Esophagus squamous epithelium (tissue), 4 donors: ENCODE measurements at regions not wholly inside any gene's neighbourhood (a gene's known extent, or its start where the extent isn't known, plus 50 kb on each side); places are given as distances from the start of the nearest gene placed in this dataset.
"Not testable (repeated sequence)": the region's sequence is repeated elsewhere in the genome, so short reads cannot be mapped to it uniquely, and the experiment has no call there.

Experiments
- POLR2A ChIP-seq, 4 donors: fragments of 450-650 bp; IDR thresholded peaks; one replicate each; pipeline ENCODE4 v1.6.1; 2017; ENCODE audit warnings: antibody characterized with exemption in 4 of 4, mild to moderate bottlenecking in 4 of 4, moderate library complexity in 3 of 4
- TF ChIP-seq, protein P1 (sequence below), 6 experiments: fragments of 450-650 bp in 4 of 6; fragments of 200-600 bp in 2 of 6; sonication (generic) in 2 of 6; IDR thresholded peaks; one replicate each; pipeline ENCODE4 v1.5.1; 2016 to 2019; ENCODE audit warnings: antibody characterized with exemption in 6 of 6, mild to moderate bottlenecking in 4 of 6, moderate library complexity in 4 of 6

DNA sequence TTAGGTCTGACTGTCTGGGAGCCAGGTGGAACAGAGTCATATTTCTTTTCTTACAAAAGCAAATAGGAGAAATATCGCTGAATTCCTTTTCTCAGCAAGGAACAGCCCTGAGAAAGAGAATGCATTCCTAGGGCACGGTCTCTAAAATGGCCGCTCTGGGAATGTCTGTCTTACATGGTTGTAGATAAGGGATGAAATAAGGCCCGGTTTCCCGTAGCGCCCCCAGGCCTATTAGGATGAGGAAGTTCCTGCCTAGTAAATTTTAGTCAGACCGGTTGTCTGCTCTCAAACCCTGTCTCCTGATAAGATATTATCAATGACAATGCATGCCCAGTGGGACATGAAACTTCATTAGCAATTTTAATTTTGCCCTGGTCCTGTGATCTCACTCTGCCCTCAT, 54.0 kb upstream of the SYNDIG1 start:
- TF ChIP-seq, protein P1, sequence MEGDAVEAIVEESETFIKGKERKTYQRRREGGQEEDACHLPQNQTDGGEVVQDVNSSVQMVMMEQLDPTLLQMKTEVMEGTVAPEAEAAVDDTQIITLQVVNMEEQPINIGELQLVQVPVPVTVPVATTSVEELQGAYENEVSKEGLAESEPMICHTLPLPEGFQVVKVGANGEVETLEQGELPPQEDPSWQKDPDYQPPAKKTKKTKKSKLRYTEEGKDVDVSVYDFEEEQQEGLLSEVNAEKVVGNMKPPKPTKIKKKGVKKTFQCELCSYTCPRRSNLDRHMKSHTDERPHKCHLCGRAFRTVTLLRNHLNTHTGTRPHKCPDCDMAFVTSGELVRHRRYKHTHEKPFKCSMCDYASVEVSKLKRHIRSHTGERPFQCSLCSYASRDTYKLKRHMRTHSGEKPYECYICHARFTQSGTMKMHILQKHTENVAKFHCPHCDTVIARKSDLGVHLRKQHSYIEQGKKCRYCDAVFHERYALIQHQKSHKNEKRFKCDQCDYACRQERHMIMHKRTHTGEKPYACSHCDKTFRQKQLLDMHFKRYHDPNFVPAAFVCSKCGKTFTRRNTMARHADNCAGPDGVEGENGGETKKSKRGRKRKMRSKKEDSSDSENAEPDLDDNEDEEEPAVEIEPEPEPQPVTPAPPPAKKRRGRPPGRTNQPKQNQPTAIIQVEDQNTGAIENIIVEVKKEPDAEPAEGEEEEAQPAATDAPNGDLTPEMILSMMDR (IDR thresholded peaks at IDR 0.05) = not testable (repeated sequence)
- TF ChIP-seq POLR2A (IDR thresholded peaks at IDR 0.05) = not testable (repeated sequence)
